Astrocyte (in vitro differentiated cells and primary cell): ENCODE measurements at regions not wholly inside any gene's neighbourhood (a gene's known extent, or its start where the extent isn't known, plus 50 kb on each side); places are given as distances from the start of the nearest gene placed in this dataset.

Source experiments
- DNase-seq: peaks from one replicate; pipeline ENCODE4 v3.0.0-alpha.2; 2010; ENCODE audit warnings: low read depth
- FAIRE-seq: peaks from 2 replicates; lab custom pipeline; 2011; peaks lifted over from hg19 to GRCh38; lab: Jason Lieb, UNC
- H2AFZ ChIP-seq: 2 replicates; pipeline ENCODE4 v1.6.0; 2012; ENCODE audit warnings: low read depth, low read length, inconsistent platforms
- H3K27ac ChIP-seq: 2 replicates; pipeline ENCODE4 v1.5.1; 2011; ENCODE audit warnings: low read depth, low read length, inconsistent platforms
- H3K27me3 ChIP-seq: 2 replicates; pipeline ENCODE4 v1.6.0; 2011; ENCODE audit warnings: low read length, inconsistent platforms; ENCODE audit not compliant: insufficient read depth
- H3K36me3 ChIP-seq: 2 replicates; pipeline ENCODE4 v1.5.1; 2011; ENCODE audit warnings: low read length, inconsistent platforms; ENCODE audit not compliant: insufficient read depth
- H3K4me1 ChIP-seq: 2 replicates; pipeline ENCODE4 v1.5.1; 2011; ENCODE audit warnings: low read length, inconsistent platforms; ENCODE audit not compliant: insufficient read depth
- H3K4me2 ChIP-seq: 2 replicates; pipeline ENCODE4 v1.6.0; 2012; ENCODE audit warnings: low read length, inconsistent platforms
- H3K4me3 ChIP-seq: 2 replicates; pipeline ENCODE4 v1.5.1; 2011; ENCODE audit warnings: low read depth, mild to moderate bottlenecking, low read length, inconsistent platforms; ENCODE audit not compliant: insufficient read depth
- H3K79me2 ChIP-seq: 2 replicates; pipeline ENCODE4 v1.6.0; 2012; ENCODE audit warnings: mild to moderate bottlenecking, low read length, inconsistent platforms; ENCODE audit not compliant: insufficient read depth
- H3K9ac ChIP-seq: 2 replicates; pipeline ENCODE4 v1.6.0; 2012; ENCODE audit warnings: mild to moderate bottlenecking, low read length, inconsistent platforms
- H3K9me3 ChIP-seq: 2 replicates; pipeline ENCODE4 v1.5.1; 2012; ENCODE audit warnings: low read depth, mild to moderate bottlenecking, low read length, inconsistent platforms; ENCODE audit not compliant: insufficient read depth
- H4K20me1 ChIP-seq: 2 replicates; pipeline ENCODE4 v1.6.0; 2012; ENCODE audit warnings: low read length, inconsistent platforms; ENCODE audit not compliant: insufficient read depth
- H3K27ac Mint-ChIP-seq: one replicate; pipeline ENCODE4 v1.8.0; 2021; ENCODE audit warnings: mild to moderate bottlenecking, mixed read lengths; ENCODE audit not compliant: unreplicated experiment
- H3K27me3 Mint-ChIP-seq: one replicate; pipeline ENCODE4 v1.8.0; 2021; ENCODE audit warnings: low read depth, mixed read lengths; ENCODE audit not compliant: unreplicated experiment
- H3K36me3 Mint-ChIP-seq: one replicate; pipeline ENCODE4 v1.8.0; 2021; ENCODE audit warnings: low read depth, mixed read lengths; ENCODE audit not compliant: unreplicated experiment
- H3K4me1 Mint-ChIP-seq: one replicate; pipeline ENCODE4 v1.8.0; 2021; ENCODE audit warnings: low read depth, mixed read lengths; ENCODE audit not compliant: unreplicated experiment
- H3K4me3 Mint-ChIP-seq: one replicate; pipeline ENCODE4 v1.8.0; 2021; ENCODE audit warnings: mild to moderate bottlenecking, moderate library complexity, mixed read lengths; ENCODE audit not compliant: unreplicated experiment
- H3K9me3 Mint-ChIP-seq: one replicate; pipeline ENCODE4 v1.8.0; 2021; ENCODE audit warnings: mild to moderate bottlenecking, mixed read lengths; ENCODE audit not compliant: unreplicated experiment
- EZH2 ChIP-seq: IDR thresholded peaks from 2 replicates; pipeline ENCODE4 v1.6.1; 2012; ENCODE audit warnings: mild to moderate bottlenecking, low read length, inconsistent platforms; ENCODE audit not compliant: insufficient read depth
- TF ChIP-seq, protein P1 (sequence below): IDR thresholded peaks from 2 replicates; pipeline ENCODE4 v1.5.1; 2011; ENCODE audit warnings: low read depth, mild to moderate bottlenecking, inconsistent platforms, low read length, moderate library complexity; ENCODE audit not compliant: insufficient read depth

- Histone ChIP-seq H3K79me2 (no peaks in the 10 kb centered on the region), H4K20me1 (no peaks in the 10 kb centered on the region), H3K27ac (no peak overlapping the region), H3K4me1 (no peaks in the 10 kb centered on the region), H3K9me3 (no peaks in the 10 kb centered on the region), H2AFZ (peak overlapping the region; percentile 40), H3K36me3 (no peaks in the 10 kb centered on the region), H3K27me3 (no peaks in the 10 kb centered on the region), H3K4me2 (no peak overlapping the region), H3K4me3 (no peak overlapping the region), H3K9ac (peak overlapping the region; percentile 26)
- Mint-ChIP-seq H3K4me1 (peaks cover 8% of the 10 kb centered on the region), H3K27ac (peak overlapping the region; percentile 71), H3K9me3 (peaks cover 5% of the 10 kb centered on the region), H3K27me3 (no peaks in the 10 kb centered on the region), H3K4me3 (no peak overlapping the region), H3K36me3 (no peaks in the 10 kb centered on the region)
- DNase-seq: no peak
- TF ChIP-seq, protein P1, sequence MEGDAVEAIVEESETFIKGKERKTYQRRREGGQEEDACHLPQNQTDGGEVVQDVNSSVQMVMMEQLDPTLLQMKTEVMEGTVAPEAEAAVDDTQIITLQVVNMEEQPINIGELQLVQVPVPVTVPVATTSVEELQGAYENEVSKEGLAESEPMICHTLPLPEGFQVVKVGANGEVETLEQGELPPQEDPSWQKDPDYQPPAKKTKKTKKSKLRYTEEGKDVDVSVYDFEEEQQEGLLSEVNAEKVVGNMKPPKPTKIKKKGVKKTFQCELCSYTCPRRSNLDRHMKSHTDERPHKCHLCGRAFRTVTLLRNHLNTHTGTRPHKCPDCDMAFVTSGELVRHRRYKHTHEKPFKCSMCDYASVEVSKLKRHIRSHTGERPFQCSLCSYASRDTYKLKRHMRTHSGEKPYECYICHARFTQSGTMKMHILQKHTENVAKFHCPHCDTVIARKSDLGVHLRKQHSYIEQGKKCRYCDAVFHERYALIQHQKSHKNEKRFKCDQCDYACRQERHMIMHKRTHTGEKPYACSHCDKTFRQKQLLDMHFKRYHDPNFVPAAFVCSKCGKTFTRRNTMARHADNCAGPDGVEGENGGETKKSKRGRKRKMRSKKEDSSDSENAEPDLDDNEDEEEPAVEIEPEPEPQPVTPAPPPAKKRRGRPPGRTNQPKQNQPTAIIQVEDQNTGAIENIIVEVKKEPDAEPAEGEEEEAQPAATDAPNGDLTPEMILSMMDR: no peak
- no peak for TF ChIP-seq EZH2
- FAIRE-seq: no peak
Observed at GRCh38 chr4:55018978-55019377, 106.4 kb downstream of the KDR start.

DNA sequence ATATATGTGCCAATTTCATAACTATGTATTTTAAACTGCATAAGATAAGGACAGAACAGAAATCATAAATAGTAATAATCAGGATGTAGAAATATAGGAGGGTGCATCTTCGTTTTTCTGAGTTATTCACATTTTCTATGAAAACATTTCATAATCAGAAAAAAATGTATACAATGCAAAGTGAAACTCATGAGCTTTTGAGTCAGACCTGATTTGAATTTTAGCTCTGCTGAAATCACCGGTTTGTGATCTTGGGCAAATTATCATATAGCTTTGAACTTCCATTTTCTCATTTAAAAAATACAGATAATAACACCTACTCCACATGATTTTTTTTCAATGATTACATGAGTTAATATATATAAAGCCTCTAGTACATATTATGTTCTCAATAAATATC, 106.9 kb downstream of the KDR start:
- H2AFZ ChIP-seq: no peak overlapping the region
- no peaks in the 10 kb centered on the region for H3K4me1 ChIP-seq
- H3K4me3 ChIP-seq: no peak overlapping the region
- H3K27me3 ChIP-seq: no peaks in the 10 kb centered on the region
- H3K9ac ChIP-seq: no peak overlapping the region
- Mint-ChIP-seq H3K9me3 (peaks cover 5% of the 10 kb centered on the region), H3K36me3 (no peaks in the 10 kb centered on the region), H3K4me3 (no peak overlapping the region), H3K4me1 (peaks cover 13% of the 10 kb centered on the region), H3K27me3 (no peaks in the 10 kb centered on the region), H3K27ac (no peak overlapping the region)
- no peaks in the 10 kb centered on the region for H4K20me1 ChIP-seq
- no peaks in the 10 kb centered on the region for H3K79me2 ChIP-seq
- FAIRE-seq (no peak), DNase-seq (no peak)
- TF ChIP-seq, protein P1: no peak
- TF ChIP-seq EZH2: no peak
- no peak overlapping the region for H3K27ac ChIP-seq
- H3K4me2 ChIP-seq: no peak overlapping the region
- H3K36me3 ChIP-seq: no peaks in the 10 kb centered on the region
- no peaks in the 10 kb centered on the region for H3K9me3 ChIP-seq

GRCh38 chr4:55017406-55017805, 108.0 kb downstream of the KDR start:
- Mint-ChIP-seq H3K27ac (no peak overlapping the region), H3K4me3 (no peak overlapping the region), H3K27me3 (no peaks in the 10 kb centered on the region), H3K4me1 (peaks cover 16% of the 10 kb centered on the region), H3K9me3 (peaks cover 5% of the 10 kb centered on the region), H3K36me3 (no peaks in the 10 kb centered on the region)
- Histone ChIP-seq H4K20me1 (no peaks in the 10 kb centered on the region), H3K27me3 (no peaks in the 10 kb centered on the region), H3K9ac (no peak overlapping the region), H3K27ac (no peak overlapping the region), H3K36me3 (no peaks in the 10 kb centered on the region), H3K4me3 (no peak overlapping the region), H2AFZ (no peak overlapping the region), H3K4me1 (no peaks in the 10 kb centered on the region), H3K4me2 (no peak overlapping the region), H3K9me3 (no peaks in the 10 kb centered on the region), H3K79me2 (no peaks in the 10 kb centered on the region)
- DNase-seq: no peak
- FAIRE-seq: no peak
- TF ChIP-seq, protein P1: no peak
- TF ChIP-seq EZH2: no peak
